Uterus (tissue), 2 donors: ENCODE measurements at regions not wholly inside any gene's neighbourhood (a gene's known extent, or its start where the extent isn't known, plus 50 kb on each side); places are given as distances from the start of the nearest gene placed in this dataset.

Source experiments
- POLR2A ChIP-seq, 2 donors: fragments of 450-650 bp; IDR thresholded peaks; one replicate each; pipeline ENCODE4 v1.6.1; 2016; ENCODE audit warnings: antibody characterized with exemption in 2 of 2, mild to moderate bottlenecking in 1 of 2, moderate library complexity in 1 of 2
- TF ChIP-seq, protein P1 (sequence below), 4 experiments: fragments of 200-600 bp in 2 of 4; fragments of 450-650 bp in 2 of 4; sonication (generic) in 2 of 4; IDR thresholded peaks; one replicate each; pipeline ENCODE4 v1.5.1; 2016 to 2019; ENCODE audit warnings: antibody characterized with exemption in 4 of 4, mild to moderate bottlenecking in 2 of 4, moderate library complexity in 1 of 4

DNA sequence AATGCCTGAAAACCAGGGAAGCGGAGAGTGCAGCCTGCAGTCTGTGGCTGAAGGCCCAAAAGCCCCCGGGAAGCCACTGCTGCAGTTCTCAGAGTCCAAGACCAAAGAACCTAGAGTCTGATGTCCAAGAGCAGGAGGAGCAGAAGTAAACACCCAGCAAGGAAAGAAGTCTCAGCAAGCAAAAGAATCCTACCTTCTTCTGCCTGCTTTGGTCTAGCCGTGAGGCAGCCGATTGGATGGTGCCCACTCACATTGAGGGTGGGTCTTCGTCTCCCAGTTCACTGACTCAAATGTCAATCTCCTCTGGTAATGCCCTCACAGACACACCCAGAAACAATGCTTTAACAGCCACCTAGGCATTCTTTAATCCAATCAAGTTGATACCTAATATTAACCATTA lies 217.5 kb downstream of the PLA2G4A start:
- TF ChIP-seq, protein P1, sequence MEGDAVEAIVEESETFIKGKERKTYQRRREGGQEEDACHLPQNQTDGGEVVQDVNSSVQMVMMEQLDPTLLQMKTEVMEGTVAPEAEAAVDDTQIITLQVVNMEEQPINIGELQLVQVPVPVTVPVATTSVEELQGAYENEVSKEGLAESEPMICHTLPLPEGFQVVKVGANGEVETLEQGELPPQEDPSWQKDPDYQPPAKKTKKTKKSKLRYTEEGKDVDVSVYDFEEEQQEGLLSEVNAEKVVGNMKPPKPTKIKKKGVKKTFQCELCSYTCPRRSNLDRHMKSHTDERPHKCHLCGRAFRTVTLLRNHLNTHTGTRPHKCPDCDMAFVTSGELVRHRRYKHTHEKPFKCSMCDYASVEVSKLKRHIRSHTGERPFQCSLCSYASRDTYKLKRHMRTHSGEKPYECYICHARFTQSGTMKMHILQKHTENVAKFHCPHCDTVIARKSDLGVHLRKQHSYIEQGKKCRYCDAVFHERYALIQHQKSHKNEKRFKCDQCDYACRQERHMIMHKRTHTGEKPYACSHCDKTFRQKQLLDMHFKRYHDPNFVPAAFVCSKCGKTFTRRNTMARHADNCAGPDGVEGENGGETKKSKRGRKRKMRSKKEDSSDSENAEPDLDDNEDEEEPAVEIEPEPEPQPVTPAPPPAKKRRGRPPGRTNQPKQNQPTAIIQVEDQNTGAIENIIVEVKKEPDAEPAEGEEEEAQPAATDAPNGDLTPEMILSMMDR (IDR thresholded peaks at IDR 0.05) = no peak
- no peak for TF ChIP-seq POLR2A (IDR thresholded peaks at IDR 0.05)
